PC-9 (cell line): ENCODE measurements at regions not wholly inside any gene's neighbourhood (a gene's known extent, or its start where the extent isn't known, plus 50 kb on each side); places are given as distances from the start of the nearest gene placed in this dataset.

Experiments
- BruUV-seq: library from RNA; stranded (reverse); fragments of 400-500 nt; replicated peaks from 2 replicates; lab custom pipeline; 2021; lab: Mats Ljungman, UMichigan
- CTCF ChIA-PET: fragments of 300-600 bp; sonication (Branson Sonifier 250); formaldehyde crosslinking; loops from one replicate; lab custom pipeline; 2022; ENCODE audit warnings: antibody characterized with exemption; lab: Charles Lee
- POLR2A ChIA-PET: fragments of 300-600 bp; sonication (Branson Sonifier 250); formaldehyde crosslinking; loops from one replicate; lab custom pipeline; 2022; ENCODE audit warnings: antibody characterized with exemption; ENCODE audit not compliant: unreplicated experiment; lab: Charles Lee
- DNase-seq, 2 experiments: peaks; one replicate each; pipeline versions ENCODE4 v3.0.0 to v3.0.0-alpha.2; 2015 to 2022; ENCODE audit warnings: mixed read lengths in 1 of 2
- H2AFZ ChIP-seq: fragments of 200-600 bp; sonication (generic); 2 replicates; pipeline ENCODE4 v1.8.1; 2017; ENCODE audit warnings: antibody characterized with exemption
- H3F3A ChIP-seq: fragments of 200-600 bp; sonication (generic); 2 replicates; pipeline ENCODE4 v1.8.1; 2017; ENCODE audit warnings: antibody characterized with exemption, mild to moderate bottlenecking, low read depth; ENCODE audit not compliant: insufficient read depth
- H3K27ac ChIP-seq: fragments of 200-600 bp; sonication (generic); 2 replicates; pipeline ENCODE4 v1.6.1; 2016; ENCODE audit warnings: mixed run types
- H3K27me3 ChIP-seq: fragments of 200-600 bp; sonication (generic); 2 replicates; pipeline ENCODE4 v1.6.1; 2016; ENCODE audit warnings: low read depth, mixed run types; ENCODE audit not compliant: insufficient read depth
- H3K36me3 ChIP-seq: fragments of 200-600 bp; sonication (generic); 2 replicates; pipeline ENCODE4 v1.6.1; 2016; ENCODE audit warnings: low read depth, mixed run types
- H3K4me1 ChIP-seq: fragments of 200-600 bp; sonication (generic); replicated peaks from 2 replicates; pipeline ENCODE4 v1.6.1; 2016; ENCODE audit warnings: mixed run types; ENCODE audit not compliant: insufficient read depth
- H3K4me2 ChIP-seq: fragments of 200-600 bp; sonication (generic); 2 replicates; pipeline ENCODE4 v1.6.1; 2017; ENCODE audit warnings: mixed run types
- H3K4me3 ChIP-seq: fragments of 200-600 bp; sonication (generic); 2 replicates; pipeline ENCODE4 v1.6.1; 2016; ENCODE audit warnings: mixed run types
- H3K79me2 ChIP-seq: fragments of 200-600 bp; sonication (generic); 2 replicates; pipeline ENCODE4 v1.6.1; 2017; ENCODE audit warnings: low read depth, mixed run types
- H3K9me2 ChIP-seq: fragments of 200-600 bp; sonication (generic); 2 replicates; pipeline ENCODE4 v1.8.1; 2017; ENCODE audit warnings: mild to moderate bottlenecking; ENCODE audit not compliant: insufficient read depth
- H3K9me3 ChIP-seq: fragments of 200-600 bp; sonication (generic); 2 replicates; pipeline ENCODE4 v1.8.1; 2016; ENCODE audit warnings: low read depth; ENCODE audit not compliant: insufficient read depth
- H4K20me1 ChIP-seq: fragments of 200-600 bp; sonication (generic); 2 replicates; pipeline ENCODE4 v1.8.1; 2017; ENCODE audit not compliant: insufficient read depth
- CTCF ChIP-seq: fragments of 200-600 bp; sonication (generic); conservative IDR thresholded peaks from 2 replicates; pipeline ENCODE4 v1.6.1; 2017; ENCODE audit warnings: mixed run types, antibody characterized with exemption, mild to moderate bottlenecking, moderate library complexity
- EZH2 ChIP-seq: fragments of 200-600 bp; sonication (generic); IDR thresholded peaks from 2 replicates; pipeline ENCODE4 v1.8.0; 2017; ENCODE audit warnings: antibody characterized with exemption, low read depth
- intact Hi-C: fragments of 100-400 bp; cut with micrococcal nuclease; formaldehyde crosslinking; loops from one replicate; pipeline ENCODE4 v1.10.0; 2022; ENCODE audit not compliant: unreplicated experiment

GRCh38 chr5:89946508-89946907 is 463.0 kb downstream of the CETN3 start:
- no TSS peak for BruUV-seq
- Histone ChIP-seq H3K79me2 (no peaks in the 10 kb centered on the region), H3K9me2 (no peaks in the 10 kb centered on the region), H3K4me2 (no peak overlapping the region), H3K27ac (no peak overlapping the region), H3K9me3 (no peaks in the 10 kb centered on the region), H4K20me1 (no peaks in the 10 kb centered on the region), H3K27me3 (no peaks in the 10 kb centered on the region), H3F3A (no peaks in the 10 kb centered on the region), H3K36me3 (no peaks in the 10 kb centered on the region), H3K4me3 (no peak overlapping the region), H3K4me1 (no peaks in the 10 kb centered on the region), H2AFZ (no peak overlapping the region)
- intact Hi-C loops, result no loop called here
- TF ChIP-seq CTCF, result no peak
- no peak for TF ChIP-seq EZH2
- POLR2A ChIA-PET, result no interaction called here
- DNase-seq, result no peak
- CTCF ChIA-PET, result no interaction called here

GRCh38 chr5:89942171-89942570 is 467.4 kb downstream of the CETN3 start:
- Histone ChIP-seq H3K27me3 (no peaks in the 10 kb centered on the region), H4K20me1 (no peaks in the 10 kb centered on the region), H3F3A (no peaks in the 10 kb centered on the region), H3K4me2 (no peak overlapping the region), H3K36me3 (no peaks in the 10 kb centered on the region), H3K4me1 (no peaks in the 10 kb centered on the region), H3K9me2 (no peaks in the 10 kb centered on the region), H2AFZ (no peak overlapping the region), H3K79me2 (no peaks in the 10 kb centered on the region), H3K27ac (no peak overlapping the region), H3K9me3 (no peaks in the 10 kb centered on the region), H3K4me3 (no peak overlapping the region)
- no peak for DNase-seq
- POLR2A ChIA-PET, result no interaction called here
- TF ChIP-seq EZH2 (no peak), CTCF (no peak)
- no TSS peak for BruUV-seq
- CTCF ChIA-PET, result no interaction called here
- intact Hi-C loops, result no loop called here

GRCh38 chr5:89936576-89936975 is 473.0 kb downstream of the CETN3 start:
- Histone ChIP-seq H3K9me2 (no peaks in the 10 kb centered on the region), H3K9me3 (no peaks in the 10 kb centered on the region; the same call in 1 of the 2 replicates), H3K4me1 (no peaks in the 10 kb centered on the region), H3K4me3 (no peak overlapping the region), H4K20me1 (no peaks in the 10 kb centered on the region), H2AFZ (no peak overlapping the region), H3F3A (no peaks in the 10 kb centered on the region), H3K4me2 (no peak overlapping the region), H3K36me3 (no peaks in the 10 kb centered on the region), H3K27ac (no peak overlapping the region), H3K27me3 (no peaks in the 10 kb centered on the region), H3K79me2 (no peaks in the 10 kb centered on the region)
- ChIA-PET POLR2A (no interaction called here), CTCF (no interaction called here)
- DNase-seq, result no peak
- BruUV-seq, result no TSS peak
- intact Hi-C loops, result no loop called here
- no peak for TF ChIP-seq CTCF
